PC-9 (cell line): ENCODE measurements at regions not wholly inside any gene's neighbourhood (a gene's known extent, or its start where the extent isn't known, plus 50 kb on each side); places are given as distances from the start of the nearest gene placed in this dataset.

Experiments
- BruUV-seq: library from RNA; stranded (reverse); fragments of 400-500 nt; replicated peaks from 2 replicates; lab custom pipeline; 2021; lab: Mats Ljungman, UMichigan
- CTCF ChIA-PET: fragments of 300-600 bp; sonication (Branson Sonifier 250); formaldehyde crosslinking; loops from one replicate; lab custom pipeline; 2022; ENCODE audit warnings: antibody characterized with exemption; lab: Charles Lee
- POLR2A ChIA-PET: fragments of 300-600 bp; sonication (Branson Sonifier 250); formaldehyde crosslinking; loops from one replicate; lab custom pipeline; 2022; ENCODE audit warnings: antibody characterized with exemption; ENCODE audit not compliant: unreplicated experiment; lab: Charles Lee
- DNase-seq, 2 experiments: peaks; one replicate each; pipeline versions ENCODE4 v3.0.0 to v3.0.0-alpha.2; 2015 to 2022; ENCODE audit warnings: mixed read lengths in 1 of 2
- H2AFZ ChIP-seq: fragments of 200-600 bp; sonication (generic); 2 replicates; pipeline ENCODE4 v1.8.1; 2017; ENCODE audit warnings: antibody characterized with exemption
- H3F3A ChIP-seq: fragments of 200-600 bp; sonication (generic); 2 replicates; pipeline ENCODE4 v1.8.1; 2017; ENCODE audit warnings: antibody characterized with exemption, mild to moderate bottlenecking, low read depth; ENCODE audit not compliant: insufficient read depth
- H3K27ac ChIP-seq: fragments of 200-600 bp; sonication (generic); 2 replicates; pipeline ENCODE4 v1.6.1; 2016; ENCODE audit warnings: mixed run types
- H3K27me3 ChIP-seq: fragments of 200-600 bp; sonication (generic); 2 replicates; pipeline ENCODE4 v1.6.1; 2016; ENCODE audit warnings: low read depth, mixed run types; ENCODE audit not compliant: insufficient read depth
- H3K36me3 ChIP-seq: fragments of 200-600 bp; sonication (generic); 2 replicates; pipeline ENCODE4 v1.6.1; 2016; ENCODE audit warnings: low read depth, mixed run types
- H3K4me1 ChIP-seq: fragments of 200-600 bp; sonication (generic); replicated peaks from 2 replicates; pipeline ENCODE4 v1.6.1; 2016; ENCODE audit warnings: mixed run types; ENCODE audit not compliant: insufficient read depth
- H3K4me2 ChIP-seq: fragments of 200-600 bp; sonication (generic); 2 replicates; pipeline ENCODE4 v1.6.1; 2017; ENCODE audit warnings: mixed run types
- H3K4me3 ChIP-seq: fragments of 200-600 bp; sonication (generic); 2 replicates; pipeline ENCODE4 v1.6.1; 2016; ENCODE audit warnings: mixed run types
- H3K79me2 ChIP-seq: fragments of 200-600 bp; sonication (generic); 2 replicates; pipeline ENCODE4 v1.6.1; 2017; ENCODE audit warnings: low read depth, mixed run types
- H3K9me2 ChIP-seq: fragments of 200-600 bp; sonication (generic); 2 replicates; pipeline ENCODE4 v1.8.1; 2017; ENCODE audit warnings: mild to moderate bottlenecking; ENCODE audit not compliant: insufficient read depth
- H3K9me3 ChIP-seq: fragments of 200-600 bp; sonication (generic); 2 replicates; pipeline ENCODE4 v1.8.1; 2016; ENCODE audit warnings: low read depth; ENCODE audit not compliant: insufficient read depth
- H4K20me1 ChIP-seq: fragments of 200-600 bp; sonication (generic); 2 replicates; pipeline ENCODE4 v1.8.1; 2017; ENCODE audit not compliant: insufficient read depth
- EZH2 ChIP-seq: fragments of 200-600 bp; sonication (generic); IDR thresholded peaks from 2 replicates; pipeline ENCODE4 v1.8.0; 2017; ENCODE audit warnings: antibody characterized with exemption, low read depth
- intact Hi-C: fragments of 100-400 bp; cut with micrococcal nuclease; formaldehyde crosslinking; loops from one replicate; pipeline ENCODE4 v1.10.0; 2022; ENCODE audit not compliant: unreplicated experiment
- TF ChIP-seq, protein P1 (sequence below): fragments of 200-600 bp; sonication (generic); conservative IDR thresholded peaks from 2 replicates; pipeline ENCODE4 v1.6.1; 2017; ENCODE audit warnings: mixed run types, antibody characterized with exemption, mild to moderate bottlenecking, moderate library complexity

DNA sequence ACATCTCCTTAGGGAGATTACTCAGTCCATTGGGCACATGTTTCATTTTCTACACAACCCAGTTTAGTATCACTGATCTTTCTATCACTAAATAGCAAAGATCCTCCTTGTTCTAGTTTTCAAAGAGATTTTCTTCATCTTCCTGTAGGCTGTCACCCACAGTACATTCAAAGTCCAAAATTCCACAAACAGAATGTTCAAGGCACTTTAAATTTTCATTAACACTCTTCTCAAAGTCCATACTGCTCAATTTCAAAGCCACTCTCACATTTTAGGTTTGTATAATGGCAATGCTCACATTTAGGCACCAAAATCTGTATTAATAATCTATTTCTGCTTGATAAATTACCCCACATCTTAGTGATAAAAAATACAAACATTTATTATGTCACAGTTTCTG, 152.8 kb downstream of the FSIP2 start:
- H3F3A ChIP-seq: no peaks in the 10 kb centered on the region
- H3K9me3 ChIP-seq: no peaks in the 10 kb centered on the region
- TF ChIP-seq, protein P1, sequence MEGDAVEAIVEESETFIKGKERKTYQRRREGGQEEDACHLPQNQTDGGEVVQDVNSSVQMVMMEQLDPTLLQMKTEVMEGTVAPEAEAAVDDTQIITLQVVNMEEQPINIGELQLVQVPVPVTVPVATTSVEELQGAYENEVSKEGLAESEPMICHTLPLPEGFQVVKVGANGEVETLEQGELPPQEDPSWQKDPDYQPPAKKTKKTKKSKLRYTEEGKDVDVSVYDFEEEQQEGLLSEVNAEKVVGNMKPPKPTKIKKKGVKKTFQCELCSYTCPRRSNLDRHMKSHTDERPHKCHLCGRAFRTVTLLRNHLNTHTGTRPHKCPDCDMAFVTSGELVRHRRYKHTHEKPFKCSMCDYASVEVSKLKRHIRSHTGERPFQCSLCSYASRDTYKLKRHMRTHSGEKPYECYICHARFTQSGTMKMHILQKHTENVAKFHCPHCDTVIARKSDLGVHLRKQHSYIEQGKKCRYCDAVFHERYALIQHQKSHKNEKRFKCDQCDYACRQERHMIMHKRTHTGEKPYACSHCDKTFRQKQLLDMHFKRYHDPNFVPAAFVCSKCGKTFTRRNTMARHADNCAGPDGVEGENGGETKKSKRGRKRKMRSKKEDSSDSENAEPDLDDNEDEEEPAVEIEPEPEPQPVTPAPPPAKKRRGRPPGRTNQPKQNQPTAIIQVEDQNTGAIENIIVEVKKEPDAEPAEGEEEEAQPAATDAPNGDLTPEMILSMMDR: no peak
- TF ChIP-seq EZH2: no peak
- no peak overlapping the region for H3K27ac ChIP-seq
- H3K79me2 ChIP-seq: no peaks in the 10 kb centered on the region
- CTCF ChIA-PET: no interaction called here
- no peaks in the 10 kb centered on the region; the same call in 1 of the 2 replicates for H3K9me2 ChIP-seq
- H4K20me1 ChIP-seq: no peaks in the 10 kb centered on the region
- no peak overlapping the region for H2AFZ ChIP-seq
- H3K27me3 ChIP-seq: no peaks in the 10 kb centered on the region
- intact Hi-C loops: no loop called here
- H3K36me3 ChIP-seq: no peaks in the 10 kb centered on the region
- no TSS peak for BruUV-seq
- H3K4me2 ChIP-seq: no peak overlapping the region
- no peak overlapping the region for H3K4me3 ChIP-seq
- POLR2A ChIA-PET: interaction anchor here (0.6 kb wide), 1 partner anchor 546 kb away, joined by 7 read pairs; no protein-coding TSS in a partner anchor
- no peak for DNase-seq
- no peaks in the 10 kb centered on the region for H3K4me1 ChIP-seq

DNA sequence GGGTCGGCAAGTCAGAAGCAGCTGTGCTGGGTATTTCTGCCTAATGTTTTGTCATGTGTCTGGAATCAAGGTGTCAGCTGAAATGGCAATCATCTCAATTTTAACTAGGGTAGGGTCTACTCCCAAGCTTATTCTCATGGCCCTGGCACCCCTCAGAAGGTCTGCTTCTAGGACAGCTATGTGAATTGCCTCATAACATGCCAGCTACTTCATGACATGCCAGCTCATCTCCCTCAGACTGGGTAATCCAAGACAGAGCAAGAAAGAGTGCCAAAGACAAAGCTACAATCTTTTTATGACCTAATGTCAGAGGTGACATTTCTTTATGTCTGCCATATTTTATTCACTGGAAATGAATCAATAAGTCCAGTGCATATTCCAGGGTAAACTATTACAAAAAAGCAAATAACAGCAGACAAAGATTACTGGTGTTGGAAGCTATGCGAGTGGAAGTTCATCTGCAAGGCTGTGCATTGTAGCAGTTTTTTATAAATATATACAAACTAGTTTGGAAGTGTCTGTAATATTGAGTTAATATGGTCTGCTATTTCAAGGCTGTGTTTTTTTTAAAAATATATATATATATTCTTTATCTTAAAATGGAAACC, 153.3 kb downstream of the FSIP2 start:
- H3K79me2 ChIP-seq: no peaks in the 10 kb centered on the region
- no peaks in the 10 kb centered on the region for H4K20me1 ChIP-seq
- no peaks in the 10 kb centered on the region for H3K27me3 ChIP-seq
- no peaks in the 10 kb centered on the region for H3K9me2 ChIP-seq
- no TSS peak for BruUV-seq
- H3K9me3 ChIP-seq: no peaks in the 10 kb centered on the region
- no peak overlapping the region for H3K4me3 ChIP-seq
- no peak overlapping the region for H2AFZ ChIP-seq
- no peaks in the 10 kb centered on the region for H3K36me3 ChIP-seq
- H3F3A ChIP-seq: no peaks in the 10 kb centered on the region
- H3K27ac ChIP-seq: no peak overlapping the region
- no peak for DNase-seq
- ChIA-PET POLR2A (no interaction called here), CTCF (no interaction called here)
- no peaks in the 10 kb centered on the region for H3K4me1 ChIP-seq
- intact Hi-C loops: no loop called here
- TF ChIP-seq EZH2: no peak
- TF ChIP-seq, protein P1: no peak
- no peak overlapping the region for H3K4me2 ChIP-seq

DNA sequence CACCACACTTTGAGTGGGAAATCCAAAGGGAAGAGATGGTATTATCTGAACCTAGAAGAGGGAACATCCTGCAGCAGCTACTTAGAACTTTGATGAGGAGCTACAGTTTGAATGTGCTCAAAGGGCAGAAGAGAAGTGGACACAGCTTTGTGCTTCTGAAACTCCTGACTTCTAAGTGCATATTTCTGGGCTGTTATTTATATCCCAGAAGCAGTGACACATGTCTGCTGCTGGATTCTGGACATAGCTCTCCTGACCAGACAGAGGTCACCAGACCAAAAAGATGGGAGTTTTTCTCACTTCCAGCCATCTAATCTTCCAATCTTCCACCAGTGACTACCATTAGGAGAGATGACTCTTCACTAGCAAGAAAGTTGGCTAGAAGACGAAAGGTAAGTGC, 153.9 kb downstream of the FSIP2 start:
- no peak for DNase-seq
- Histone ChIP-seq H4K20me1 (no peaks in the 10 kb centered on the region), H3K27me3 (no peaks in the 10 kb centered on the region), H3K4me2 (no peak overlapping the region), H3K4me3 (no peak overlapping the region), H3K9me2 (no peaks in the 10 kb centered on the region), H2AFZ (no peak overlapping the region), H3F3A (no peaks in the 10 kb centered on the region), H3K79me2 (no peaks in the 10 kb centered on the region), H3K27ac (no peak overlapping the region), H3K4me1 (no peaks in the 10 kb centered on the region), H3K9me3 (no peaks in the 10 kb centered on the region), H3K36me3 (no peaks in the 10 kb centered on the region)
- intact Hi-C loops: no loop called here
- TF ChIP-seq, protein P1: no peak
- TF ChIP-seq EZH2: no peak
- ChIA-PET POLR2A (no interaction called here), CTCF (no interaction called here)
- no TSS peak for BruUV-seq
